GM12891 (cell line): ENCODE measurements at regions not wholly inside any gene's neighbourhood (a gene's known extent, or its start where the extent isn't known, plus 50 kb on each side); places are given as distances from the start of the nearest gene placed in this dataset.

Source experiments
- DNase-seq: peaks from one replicate; pipeline ENCODE4 v3.0.0; 2011; ENCODE audit warnings: low spot score; ENCODE audit not compliant: insufficient read length
- FAIRE-seq: peaks from 2 replicates; lab custom pipeline; 2011; peaks lifted over from hg19 to GRCh38; lab: Jason Lieb, UNC
- PAX5 ChIP-seq: IDR thresholded peaks from 2 replicates; pipeline ENCODE4 v1.6.1; 2011; ENCODE audit warnings: low read length, moderate library complexity, mild to moderate bottlenecking; ENCODE audit not compliant: insufficient read depth, severe bottlenecking
- POLR2A ChIP-seq: IDR thresholded peaks from 2 replicates; pipeline ENCODE4 v1.6.1; 2011; ENCODE audit warnings: low read depth, low read length, control low read depth
- POLR2AphosphoS5 ChIP-seq: IDR thresholded peaks from 2 replicates; pipeline ENCODE4 v1.6.1; 2011; ENCODE audit warnings: low read depth, low read length, control low read depth
- POU2F2 ChIP-seq: IDR thresholded peaks from 2 replicates; pipeline ENCODE4 v1.6.1; 2011; ENCODE audit warnings: low read depth, mild to moderate bottlenecking, control low read depth, low read length, moderate library complexity
- SPI1 ChIP-seq: IDR thresholded peaks from 2 replicates; pipeline ENCODE4 v1.6.1; 2011; ENCODE audit warnings: low read depth, low read length, control low read depth
- TAF1 ChIP-seq: IDR thresholded peaks from 2 replicates; pipeline ENCODE4 v1.6.1; 2011; ENCODE audit warnings: low read depth, low read length, control low read depth

GRCh38 chr2:191754103-191754502 lies 76.2 kb downstream of the NABP1 start:
- no peak for FAIRE-seq
- no peak for DNase-seq
- TF ChIP-seq POLR2AphosphoS5 (no peak), PAX5 (no peak), TAF1 (no peak), POU2F2 (no peak)

- TF ChIP-seq POLR2A: no peak
- no peak for TF ChIP-seq TAF1
- DNase-seq (no peak), FAIRE-seq (no peak)
These were observed 78.8 kb downstream of the NABP1 start for GRCh38 chr2:191756761-191757160.

GRCh38 chr2:191757208-191757607 lies 79.3 kb downstream of the NABP1 start:
- no peak for DNase-seq
- FAIRE-seq: no peak
- TF ChIP-seq TAF1 (no peak), SPI1 (no peak), PAX5 (no peak), POU2F2 (no peak), POLR2AphosphoS5 (no peak), POLR2A (no peak)

- DNase-seq (peak; percentile 64), FAIRE-seq (peak; percentile 96)
- TF ChIP-seq SPI1: peak; percentile 93
- no peak for TF ChIP-seq POU2F2
These were observed 80.9 kb downstream of the NABP1 start for GRCh38 chr2:191758518-191759507.

GRCh38 chr2:191759680-191760079 lies 81.7 kb downstream of the NABP1 start:
- TF ChIP-seq PAX5 (no peak), SPI1 (no peak), POLR2AphosphoS5 (no peak), TAF1 (no peak), POU2F2 (no peak), POLR2A (no peak)
- FAIRE-seq (peak; percentile 31), DNase-seq (no peak)

- no peak for TF ChIP-seq POLR2A
- no peak for TF ChIP-seq PAX5
- TF ChIP-seq SPI1: no peak
- no peak for TF ChIP-seq POU2F2
- TF ChIP-seq TAF1: no peak
- TF ChIP-seq POLR2AphosphoS5: no peak
- DNase-seq (no peak), FAIRE-seq (no peak)
These were observed 82.8 kb downstream of the NABP1 start for GRCh38 chr2:191760655-191761262.

- FAIRE-seq: no peak
- DNase-seq: no peak
- TF ChIP-seq TAF1: no peak
- TF ChIP-seq POLR2A: no peak
- TF ChIP-seq PAX5: no peak
- no peak for TF ChIP-seq SPI1
- no peak for TF ChIP-seq POLR2AphosphoS5
- no peak for TF ChIP-seq POU2F2
These were observed 73.8 kb downstream of the CAVIN2 start for GRCh38 chr2:191773136-191773535.

- FAIRE-seq (no peak), DNase-seq (no peak)
- no peak for TF ChIP-seq POLR2AphosphoS5
- no peak for TF ChIP-seq TAF1
These were observed 69.5 kb downstream of the CAVIN2 start for GRCh38 chr2:191777351-191777750.

- FAIRE-seq (no peak), DNase-seq (no peak)
- TF ChIP-seq SPI1 (no peak), PAX5 (no peak), TAF1 (no peak), POLR2A (no peak), POU2F2 (no peak)
These were observed 68.8 kb downstream of the CAVIN2 start for GRCh38 chr2:191778041-191778440.

GRCh38 chr2:191782351-191782750 lies 64.5 kb downstream of the CAVIN2 start:
- DNase-seq (no peak), FAIRE-seq (no peak)
- TF ChIP-seq POU2F2 (no peak), SPI1 (no peak), TAF1 (no peak), PAX5 (no peak), POLR2A (no peak), POLR2AphosphoS5 (no peak)
